Sigmoid colon (tissue), 4 donors: ENCODE measurements at regions not wholly inside any gene's neighbourhood (a gene's known extent, or its start where the extent isn't known, plus 50 kb on each side); places are given as distances from the start of the nearest gene placed in this dataset.

Experiments used
- EP300 ChIP-seq, 4 donors: sonication (generic); formaldehyde crosslinking; IDR thresholded peaks; one replicate each; pipeline ENCODE4 v1.6.1; 2017; ENCODE audit warnings: antibody characterized with exemption in 4 of 4
- POLR2A ChIP-seq, 2 donors: fragments of 450-650 bp; IDR thresholded peaks; one replicate each; pipeline ENCODE4 v1.6.1; 2016; ENCODE audit warnings: antibody characterized with exemption in 2 of 2, mild to moderate bottlenecking in 2 of 2, moderate library complexity in 2 of 2
- POLR2AphosphoS5 ChIP-seq, 4 donors: sonication (generic); formaldehyde crosslinking; IDR thresholded peaks; one replicate each; pipeline ENCODE4 v1.6.1; 2017; ENCODE audit warnings: antibody characterized with exemption in 4 of 4
- TF ChIP-seq, protein P1 (sequence below), 4 experiments: fragments of 450-650 bp in 3 of 4; fragments of 200-600 bp in 1 of 4; IDR thresholded peaks; one replicate each; pipeline ENCODE4 v1.5.1; 2016 to 2019; ENCODE audit warnings: antibody characterized with exemption in 4 of 4, mild to moderate bottlenecking in 3 of 4, moderate library complexity in 2 of 4

DNA sequence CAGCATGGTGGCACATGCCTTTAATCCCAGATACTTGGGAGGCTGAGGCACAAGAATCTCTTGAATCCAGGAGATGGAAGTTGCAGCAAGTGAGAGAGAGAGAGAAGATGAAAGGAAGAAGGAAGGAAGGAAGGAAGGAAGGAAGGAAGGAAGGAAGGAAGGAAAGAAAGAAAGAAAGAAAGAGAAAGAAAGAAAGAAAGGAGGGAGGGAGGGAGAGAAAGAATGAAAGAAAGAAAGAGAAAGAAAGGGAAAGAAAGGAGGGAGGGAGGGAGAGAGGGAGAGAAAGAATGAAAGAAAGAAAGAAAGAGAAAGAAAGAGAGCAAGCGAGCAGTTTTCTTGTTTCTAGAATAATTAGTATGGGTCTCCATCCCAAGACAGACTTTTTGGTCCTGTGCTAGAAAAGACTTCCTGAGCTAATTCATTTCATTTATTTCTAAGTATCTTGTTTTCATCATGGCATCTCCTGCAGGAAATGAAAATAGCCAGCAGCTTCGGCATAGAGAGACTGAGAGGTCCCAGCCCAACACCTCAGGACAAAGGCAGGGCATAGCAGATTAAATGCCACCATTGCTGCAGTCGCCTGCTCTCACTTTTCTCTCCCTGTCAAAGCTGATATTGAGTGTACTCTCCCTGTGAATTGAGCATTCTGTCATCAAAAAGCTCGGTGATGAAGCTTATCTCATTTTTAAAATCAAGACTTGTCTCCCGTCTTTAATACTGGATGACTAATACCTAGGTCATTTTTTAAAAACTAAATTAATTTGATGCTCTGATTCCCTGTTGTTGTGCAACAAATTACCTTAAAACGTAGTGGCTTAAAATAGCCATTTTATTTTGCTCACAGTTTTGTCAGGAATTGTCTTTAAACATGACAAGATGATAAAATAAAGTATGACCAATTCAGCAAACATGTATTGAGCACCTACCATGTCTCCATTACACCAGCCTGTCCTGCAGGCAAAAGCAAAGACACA, 91.8 kb upstream of the ADRA1B start:
- TF ChIP-seq, protein P1, sequence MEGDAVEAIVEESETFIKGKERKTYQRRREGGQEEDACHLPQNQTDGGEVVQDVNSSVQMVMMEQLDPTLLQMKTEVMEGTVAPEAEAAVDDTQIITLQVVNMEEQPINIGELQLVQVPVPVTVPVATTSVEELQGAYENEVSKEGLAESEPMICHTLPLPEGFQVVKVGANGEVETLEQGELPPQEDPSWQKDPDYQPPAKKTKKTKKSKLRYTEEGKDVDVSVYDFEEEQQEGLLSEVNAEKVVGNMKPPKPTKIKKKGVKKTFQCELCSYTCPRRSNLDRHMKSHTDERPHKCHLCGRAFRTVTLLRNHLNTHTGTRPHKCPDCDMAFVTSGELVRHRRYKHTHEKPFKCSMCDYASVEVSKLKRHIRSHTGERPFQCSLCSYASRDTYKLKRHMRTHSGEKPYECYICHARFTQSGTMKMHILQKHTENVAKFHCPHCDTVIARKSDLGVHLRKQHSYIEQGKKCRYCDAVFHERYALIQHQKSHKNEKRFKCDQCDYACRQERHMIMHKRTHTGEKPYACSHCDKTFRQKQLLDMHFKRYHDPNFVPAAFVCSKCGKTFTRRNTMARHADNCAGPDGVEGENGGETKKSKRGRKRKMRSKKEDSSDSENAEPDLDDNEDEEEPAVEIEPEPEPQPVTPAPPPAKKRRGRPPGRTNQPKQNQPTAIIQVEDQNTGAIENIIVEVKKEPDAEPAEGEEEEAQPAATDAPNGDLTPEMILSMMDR (IDR thresholded peaks at IDR 0.05), result no peak
- TF ChIP-seq POLR2AphosphoS5 (IDR thresholded peaks at IDR 0.05) (no peak), EP300 (IDR thresholded peaks at IDR 0.05) (no peak), POLR2A (IDR thresholded peaks at IDR 0.05) (no peak)
